ENCODE measurements at regions not wholly inside any gene's neighbourhood (a gene's known extent, or its start where the extent isn't known, plus 50 kb on each side); places are given as distances from the start of the nearest gene placed in this dataset.

- DNase-seq (ENCODE audit: low spot score) (no peak), ATAC-seq (ENCODE audit: insufficient number of reproducible peaks, low FRiP score, low read depth) (no peak)
Observed at GRCh38 chr11:112478806-112479205, 218.1 kb upstream of the PLET1 start.

GRCh38 chr11:112481431-112481830 is 220.8 kb upstream of the PLET1 start:
- Histone ChIP-seq H3K4me3 (no peak overlapping the region), H3K9me3 (no peaks in the 10 kb centered on the region), H3K27ac (no peak overlapping the region), H3K4me1 (ENCODE audit: control insufficient read depth in 1 of 2, low read depth in 2 of 2) (no peaks in the 10 kb centered on the region), H3K27me3 (replicated peaks; ENCODE audit: insufficient read depth) (no peaks in the 10 kb centered on the region), H3K36me3 (no peaks in the 10 kb centered on the region)
- TF ChIP-seq CTCF (IDR thresholded peaks at IDR 0.05): no peak
- DNase-seq (ENCODE audit: low spot score) (no peak), ATAC-seq (ENCODE audit: insufficient number of reproducible peaks, low FRiP score, low read depth) (no peak)

More at GRCh38 chr11:112478806-112479205, 218.1 kb upstream of the PLET1 start:
- no peak for TF ChIP-seq CTCF (IDR thresholded peaks at IDR 0.05)
- Histone ChIP-seq H3K4me3 (no peak overlapping the region), H3K27ac (no peak overlapping the region), H3K9me3 (no peaks in the 10 kb centered on the region), H3K36me3 (no peaks in the 10 kb centered on the region), H3K4me1 (ENCODE audit: control insufficient read depth in 1 of 2, low read depth in 2 of 2) (no peaks in the 10 kb centered on the region), H3K27me3 (replicated peaks; ENCODE audit: insufficient read depth) (no peaks in the 10 kb centered on the region)

- TF ChIP-seq CTCF (IDR thresholded peaks at IDR 0.05): no peak
- H3K27me3 ChIP-seq (replicated peaks; ENCODE audit: insufficient read depth): no peaks in the 10 kb centered on the region
- no peak for ATAC-seq (ENCODE audit: insufficient number of reproducible peaks, low FRiP score, low read depth)
- no peak overlapping the region for H3K27ac ChIP-seq
- H3K4me1 ChIP-seq (ENCODE audit: control insufficient read depth in 1 of 2, low read depth in 2 of 2): no peaks in the 10 kb centered on the region
- no peaks in the 10 kb centered on the region for H3K9me3 ChIP-seq
- DNase-seq (ENCODE audit: low spot score): no peak
- H3K4me3 ChIP-seq: no peak overlapping the region
- no peaks in the 10 kb centered on the region for H3K36me3 ChIP-seq
Observed at GRCh38 chr11:112481893-112482292, 221.2 kb upstream of the PLET1 start.

- no peak overlapping the region for H3K27ac ChIP-seq
- H3K36me3 ChIP-seq: no peaks in the 10 kb centered on the region
- no peak for DNase-seq (ENCODE audit: low spot score)
- TF ChIP-seq CTCF (IDR thresholded peaks at IDR 0.05): no peak
- H3K27me3 ChIP-seq (replicated peaks; ENCODE audit: insufficient read depth): no peaks in the 10 kb centered on the region
- no peaks in the 10 kb centered on the region for H3K9me3 ChIP-seq
- no peak overlapping the region for H3K4me3 ChIP-seq
- ATAC-seq (ENCODE audit: insufficient number of reproducible peaks, low FRiP score, low read depth): no peak
- no peaks in the 10 kb centered on the region for H3K4me1 ChIP-seq (ENCODE audit: control insufficient read depth in 1 of 2, low read depth in 2 of 2)
Observed at GRCh38 chr11:112485280-112485679, 224.6 kb upstream of the PLET1 start.

GRCh38 chr11:112497826-112498225 is 237.2 kb upstream of the PLET1 start:
- DNase-seq (ENCODE audit: low spot score) (no peak), ATAC-seq (ENCODE audit: insufficient number of reproducible peaks, low FRiP score, low read depth) (no peak)
- H3K27me3 ChIP-seq (replicated peaks; ENCODE audit: insufficient read depth): no peaks in the 10 kb centered on the region
- H3K27ac ChIP-seq: no peak overlapping the region
- H3K4me3 ChIP-seq: no peak overlapping the region
- H3K4me1 ChIP-seq (ENCODE audit: control insufficient read depth in 1 of 2, low read depth in 2 of 2): no peaks in the 10 kb centered on the region
- H3K9me3 ChIP-seq: no peaks in the 10 kb centered on the region
- TF ChIP-seq CTCF (IDR thresholded peaks at IDR 0.05): no peak
- H3K36me3 ChIP-seq: no peaks in the 10 kb centered on the region
